Stimulated activated naive CD4-positive, alpha-beta T cell treated with Interleukin-2 at 50 U/mL for 16 hours (primary cell): ENCODE measurements at regions not wholly inside any gene's neighbourhood (a gene's known extent, or its start where the extent isn't known, plus 50 kb on each side); places are given as distances from the start of the nearest gene placed in this dataset.
A peak's percentile ranks its signal among the peaks of the same experiment; 100 is the strongest.
"Not testable (repeated sequence)": the region's sequence is repeated elsewhere in the genome, so short reads cannot be mapped to it uniquely, and the experiment has no call there.

Experiments used
- DNase-seq: peaks from one replicate; lab custom pipeline; 2025; lab: John Stamatoyannopoulos, UW

DNA sequence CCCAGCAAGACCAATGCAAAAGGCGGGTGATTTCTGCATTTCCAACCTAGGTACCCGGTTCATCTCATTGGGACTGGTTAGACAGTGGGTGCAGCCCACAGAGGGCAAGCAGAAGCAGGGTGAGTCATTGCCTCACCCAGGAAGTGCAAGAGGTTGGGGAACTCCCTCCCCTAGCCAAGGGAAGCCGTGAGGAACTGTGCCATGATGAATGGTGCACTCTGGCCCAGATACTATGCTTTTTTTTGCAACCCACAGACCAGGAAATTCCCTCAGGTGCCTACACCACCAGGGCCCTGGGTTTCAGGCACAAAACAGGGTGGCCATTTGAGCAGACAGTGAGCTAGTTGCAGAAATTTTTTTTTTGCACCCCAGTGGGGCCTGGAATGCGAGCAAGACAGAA is 662.6 kb upstream of the ACVR2A start:
- peak; percentile 66 for DNase-seq

DNA sequence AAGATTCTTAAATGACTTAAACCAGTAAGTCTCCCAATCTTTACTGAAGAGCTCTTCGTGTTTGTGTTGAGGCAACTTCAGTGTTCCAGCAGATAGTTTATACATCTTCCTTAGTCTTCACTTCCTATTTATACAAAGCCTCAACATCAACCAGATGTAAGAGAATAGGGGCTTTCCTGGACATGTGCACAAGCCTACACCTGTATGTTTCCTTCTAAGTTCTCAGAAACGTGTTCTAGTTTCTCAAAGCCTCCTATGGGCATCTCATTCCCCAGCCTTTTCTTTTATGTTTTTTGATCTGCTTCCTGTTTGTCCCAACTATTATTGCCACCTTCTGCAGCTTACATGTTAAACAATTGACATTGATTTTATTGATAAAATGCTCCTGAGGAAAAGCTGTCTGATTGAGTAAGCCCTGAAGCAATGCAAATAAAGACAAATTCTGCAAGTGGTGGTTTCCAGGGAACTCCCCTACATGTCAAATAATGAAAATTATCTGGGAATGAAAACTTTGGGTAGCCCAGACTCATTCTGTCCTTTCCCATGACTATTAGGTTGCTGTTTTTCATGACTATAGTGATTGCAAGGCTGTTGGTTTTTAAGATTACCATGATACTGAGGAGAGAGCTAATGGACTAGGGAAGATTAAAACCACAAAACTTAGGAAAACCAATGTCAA is 663.3 kb upstream of the ACVR2A start:
- DNase-seq = no peak

DNA sequence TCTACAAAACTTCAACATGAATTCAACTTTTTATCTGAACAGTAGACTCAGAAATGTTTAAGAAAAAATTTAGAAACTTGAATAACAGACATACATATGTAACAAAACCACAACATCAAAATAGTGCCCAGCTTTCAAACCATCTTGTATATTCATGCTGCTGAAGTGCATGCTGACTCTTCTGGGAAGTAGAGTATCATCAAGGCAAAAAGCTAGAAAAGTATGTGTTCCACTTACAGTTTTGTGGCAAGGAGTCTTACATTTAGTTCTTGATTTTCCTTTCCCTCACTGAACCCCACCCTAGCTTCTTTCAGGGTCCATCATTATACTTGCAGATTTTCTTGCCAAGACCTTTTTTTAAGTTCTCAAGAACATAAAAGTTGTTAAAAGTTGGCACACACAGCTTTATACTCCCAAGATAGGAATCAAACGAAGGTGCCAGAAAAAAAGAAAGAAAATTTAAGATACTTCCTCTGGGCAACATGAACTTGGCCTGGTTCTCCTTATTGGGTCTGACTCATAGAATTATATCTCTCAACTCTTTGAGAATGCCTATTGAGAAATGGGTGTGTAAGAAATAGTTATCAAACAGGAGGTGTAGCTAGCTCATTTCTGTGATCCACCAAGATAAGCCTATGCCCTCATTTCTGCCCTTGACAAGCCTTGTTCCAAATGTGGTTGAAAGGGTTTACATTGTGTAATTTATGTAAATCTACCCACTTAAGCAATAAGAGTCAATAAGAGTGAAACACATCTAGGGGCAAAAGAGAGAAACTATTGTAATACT is 667.6 kb upstream of the ACVR2A start:
- no peak for DNase-seq

GRCh38 chr2:147174824-147175254 is 670.0 kb upstream of the ACVR2A start:
- no peak for DNase-seq

DNA sequence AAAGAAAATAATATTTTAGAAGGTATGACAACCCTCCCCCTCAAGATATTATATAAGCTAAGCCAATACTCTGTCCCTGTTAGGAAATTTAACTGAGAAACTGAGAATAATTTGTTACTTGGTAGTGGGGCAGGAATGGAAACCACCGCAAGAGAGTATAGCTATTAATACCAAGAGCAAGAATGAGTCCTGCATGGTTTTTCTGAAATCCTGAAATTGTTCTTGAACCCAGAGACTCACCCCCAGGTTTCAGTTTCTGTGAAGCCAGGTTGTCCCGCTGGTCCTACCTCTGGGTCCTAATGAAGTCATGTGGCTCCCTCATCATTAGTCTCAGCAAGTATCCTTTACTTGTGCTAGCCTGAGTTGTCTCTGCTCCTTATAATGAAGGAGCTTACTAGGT is 671.0 kb upstream of the ACVR2A start:
- DNase-seq = no peak

- no peak for DNase-seq
Measured at GRCh38 chr2:147173189-147173581, 671.6 kb upstream of the ACVR2A start.

DNA sequence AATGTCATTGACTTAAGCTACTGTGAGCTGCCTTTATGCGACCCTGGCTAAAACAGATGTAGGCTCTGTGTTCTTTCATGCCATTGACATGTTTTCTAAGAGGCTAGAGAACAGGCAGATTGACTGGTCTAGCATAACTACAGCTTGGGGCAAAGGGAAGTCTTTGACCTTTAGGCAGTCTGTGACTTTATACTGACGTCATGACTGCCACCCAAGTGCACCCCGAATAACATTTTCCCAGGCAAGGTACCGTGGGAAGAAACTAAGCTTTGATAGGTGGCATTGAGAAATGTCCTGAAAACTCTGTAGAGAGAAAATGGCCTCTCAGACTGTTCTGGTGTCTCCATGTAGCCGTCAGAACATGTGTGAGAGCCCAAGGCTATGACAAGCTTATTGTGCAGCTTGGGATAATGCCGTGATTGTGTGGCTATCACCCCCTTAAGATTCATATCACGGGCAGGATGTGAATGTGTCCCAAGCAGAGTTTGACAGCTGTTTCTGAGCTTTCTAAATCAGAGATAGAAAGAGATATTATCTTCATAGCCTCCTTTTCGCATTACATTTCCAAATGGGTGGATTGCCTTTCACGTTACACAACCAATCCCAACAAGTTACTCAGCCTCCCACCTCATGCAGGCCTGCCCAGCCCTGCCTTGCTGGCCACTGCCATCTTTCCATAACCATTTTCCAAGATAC is 672.2 kb upstream of the ACVR2A start:
- no peak for DNase-seq

- DNase-seq = no peak
Measured at GRCh38 chr2:147171941-147172340, 672.9 kb upstream of the ACVR2A start.

GRCh38 chr2:147170932-147171331 is 673.9 kb upstream of the ACVR2A start:
- DNase-seq = no peak

- no peak for DNase-seq
Measured at GRCh38 chr2:147165697-147166382, 679.0 kb upstream of the ACVR2A start.

- no peak for DNase-seq
Measured at GRCh38 chr2:147164563-147164962, 680.3 kb upstream of the ACVR2A start.

DNA sequence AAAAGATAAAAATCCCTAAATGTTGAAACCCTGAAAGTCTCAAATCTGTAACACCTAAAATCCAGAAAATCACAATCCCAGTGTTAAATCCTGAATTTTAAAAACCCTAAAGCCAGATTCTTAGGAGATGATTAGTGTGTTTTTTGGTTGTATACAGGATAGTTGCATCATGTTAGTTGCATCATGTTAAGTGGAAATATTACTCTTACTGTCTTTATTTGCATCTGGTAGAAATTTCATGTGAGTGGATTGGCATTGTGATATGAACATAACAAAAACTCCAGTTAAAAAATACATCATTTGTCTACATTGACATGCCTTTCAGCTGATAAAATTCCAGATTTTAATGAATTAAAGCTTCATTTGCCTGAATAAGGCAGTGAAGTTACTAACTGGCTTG is 683.1 kb upstream of the ACVR2A start:
- DNase-seq = no peak

GRCh38 chr2:147156970-147157369 is 687.9 kb upstream of the ACVR2A start:
- no peak for DNase-seq

GRCh38 chr2:147150241-147150635 is 694.6 kb upstream of the ACVR2A start:
- no peak for DNase-seq

- no peak for DNase-seq
Measured at GRCh38 chr2:147149575-147150240, 695.1 kb upstream of the ACVR2A start.

DNA sequence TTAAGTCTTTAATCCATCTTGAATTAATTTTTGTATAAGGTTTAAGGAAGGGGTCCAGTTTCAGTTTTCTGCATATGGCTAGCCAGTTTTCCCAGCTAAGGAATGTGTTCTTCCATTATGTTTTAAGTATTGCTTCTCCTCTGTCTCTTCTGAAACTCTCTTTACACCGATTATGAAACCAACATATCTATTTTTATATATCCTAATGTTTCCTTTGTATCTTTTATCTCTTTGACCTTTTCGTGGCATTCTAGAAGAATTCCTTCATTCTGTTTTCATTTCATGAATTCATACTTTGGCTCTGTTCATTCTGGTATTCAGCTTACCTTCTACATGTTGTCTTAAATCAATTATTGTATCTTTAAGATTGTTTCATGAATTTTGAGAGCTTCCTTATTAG is 697.0 kb upstream of the ACVR2A start:
- no peak for DNase-seq

- DNase-seq = no peak
Measured at GRCh38 chr2:147141930-147142329, 702.9 kb upstream of the ACVR2A start.

- not testable (repeated sequence) for DNase-seq
Measured at GRCh38 chr2:147139732-147140131, 705.1 kb upstream of the ACVR2A start.

DNA sequence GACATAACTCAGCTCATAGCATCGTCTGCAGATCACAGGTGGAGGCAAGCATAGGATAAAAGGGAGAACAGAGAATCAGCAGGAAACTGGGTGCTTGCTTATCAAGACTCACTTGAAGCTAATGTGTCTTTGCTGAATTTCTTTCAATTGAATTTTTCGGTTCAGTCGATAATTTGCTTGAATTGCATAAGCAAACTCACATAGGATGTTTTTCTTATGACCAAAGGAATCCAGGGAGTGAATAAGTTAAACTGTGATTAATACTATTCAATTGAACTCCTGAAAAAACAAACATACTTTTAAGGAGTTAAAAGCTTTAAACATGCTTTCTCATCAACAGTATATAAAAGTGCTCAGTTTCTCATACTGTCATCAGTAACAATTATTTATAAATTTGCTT is 707.1 kb upstream of the ACVR2A start:
- DNase-seq = no peak

GRCh38 chr2:147135376-147135775 is 709.5 kb upstream of the ACVR2A start:
- DNase-seq = no peak

DNA sequence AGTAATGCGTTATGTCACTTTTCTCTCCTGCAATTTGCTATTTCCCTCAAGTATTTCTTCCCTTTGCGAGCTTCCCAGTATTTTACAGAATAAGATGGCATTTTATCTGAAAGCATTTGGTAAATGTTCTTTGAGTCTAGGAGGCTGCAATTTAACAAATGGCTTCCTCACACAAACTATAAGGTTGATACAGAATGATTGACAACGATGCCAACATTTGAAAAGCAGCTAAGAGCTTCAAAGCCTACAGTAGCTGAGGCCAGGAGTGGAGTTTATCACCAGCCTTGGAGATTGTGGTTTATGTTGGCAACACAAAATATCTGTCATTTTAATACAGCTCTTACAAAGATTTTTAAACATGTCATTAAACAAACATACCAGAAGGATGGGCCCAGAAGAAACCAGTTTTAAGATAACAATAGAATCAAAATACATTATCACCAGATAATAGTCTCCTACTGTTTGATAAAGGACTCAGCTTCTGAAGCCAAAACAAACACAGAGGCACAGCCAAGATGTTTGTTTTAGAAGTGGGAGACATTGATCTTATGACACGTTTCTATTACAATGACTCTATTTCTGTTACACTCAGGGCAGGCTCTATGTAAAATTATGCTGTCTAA is 711.4 kb upstream of the ACVR2A start:
- DNase-seq = no peak
